HFFc6 (cell line): ENCODE measurements at regions not wholly inside any gene's neighbourhood (a gene's known extent, or its start where the extent isn't known, plus 50 kb on each side); places are given as distances from the start of the nearest gene placed in this dataset.

Experiments used
- DNase-seq: peaks from one replicate; pipeline ENCODE4 v3.0.0-alpha.2; 2018
- H3K27ac Mint-ChIP-seq: 2 replicates; pipeline ENCODE4 v1.8.0; 2020; ENCODE audit warnings: mild to moderate bottlenecking, mixed read lengths
- H3K27me3 Mint-ChIP-seq: 2 replicates; pipeline ENCODE4 v1.8.0; 2021; ENCODE audit warnings: mild to moderate bottlenecking, moderate library complexity, mixed read lengths; ENCODE audit not compliant: insufficient read depth
- H3K36me3 Mint-ChIP-seq: 2 replicates; pipeline ENCODE4 v1.8.0; 2021; ENCODE audit warnings: low read depth, mixed read lengths
- H3K4me1 Mint-ChIP-seq: 2 replicates; pipeline ENCODE4 v1.8.0; 2020; ENCODE audit warnings: low read depth, mixed read lengths
- H3K4me3 Mint-ChIP-seq: 2 replicates; pipeline ENCODE4 v1.8.0; 2020; ENCODE audit warnings: mild to moderate bottlenecking, moderate library complexity, mixed read lengths
- H3K9me3 Mint-ChIP-seq: 2 replicates; pipeline ENCODE4 v1.8.0; 2020; ENCODE audit warnings: mild to moderate bottlenecking, mixed read lengths
- TF ChIP-seq, protein P1 (sequence below): fragments of 200-600 bp; sonication (generic); IDR thresholded peaks from 2 replicates; pipeline ENCODE4 v1.5.0; 2021; ENCODE audit warnings: antibody characterized with exemption, mild to moderate bottlenecking

- DNase-seq, result no peak
- Mint-ChIP-seq H3K4me1 (no peaks in the 10 kb centered on the region), H3K27me3 (peaks cover 1% of the 10 kb centered on the region; the same call in 1 of the 2 replicates), H3K9me3 (peaks cover 65% of the 10 kb centered on the region), H3K27ac (no peak overlapping the region), H3K36me3 (no peaks in the 10 kb centered on the region; the same call in 1 of the 2 replicates), H3K4me3 (no peak overlapping the region)
- TF ChIP-seq, protein P1, sequence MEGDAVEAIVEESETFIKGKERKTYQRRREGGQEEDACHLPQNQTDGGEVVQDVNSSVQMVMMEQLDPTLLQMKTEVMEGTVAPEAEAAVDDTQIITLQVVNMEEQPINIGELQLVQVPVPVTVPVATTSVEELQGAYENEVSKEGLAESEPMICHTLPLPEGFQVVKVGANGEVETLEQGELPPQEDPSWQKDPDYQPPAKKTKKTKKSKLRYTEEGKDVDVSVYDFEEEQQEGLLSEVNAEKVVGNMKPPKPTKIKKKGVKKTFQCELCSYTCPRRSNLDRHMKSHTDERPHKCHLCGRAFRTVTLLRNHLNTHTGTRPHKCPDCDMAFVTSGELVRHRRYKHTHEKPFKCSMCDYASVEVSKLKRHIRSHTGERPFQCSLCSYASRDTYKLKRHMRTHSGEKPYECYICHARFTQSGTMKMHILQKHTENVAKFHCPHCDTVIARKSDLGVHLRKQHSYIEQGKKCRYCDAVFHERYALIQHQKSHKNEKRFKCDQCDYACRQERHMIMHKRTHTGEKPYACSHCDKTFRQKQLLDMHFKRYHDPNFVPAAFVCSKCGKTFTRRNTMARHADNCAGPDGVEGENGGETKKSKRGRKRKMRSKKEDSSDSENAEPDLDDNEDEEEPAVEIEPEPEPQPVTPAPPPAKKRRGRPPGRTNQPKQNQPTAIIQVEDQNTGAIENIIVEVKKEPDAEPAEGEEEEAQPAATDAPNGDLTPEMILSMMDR, result no peak
Measured at GRCh38 chr13:22198001-22198400, 527.1 kb downstream of the FGF9 start.

GRCh38 chr13:22198641-22199217, 527.9 kb downstream of the FGF9 start:
- H3K36me3 Mint-ChIP-seq, result no peaks in the 10 kb centered on the region; the same call in 1 of the 2 replicates
- no peaks in the 10 kb centered on the region for H3K4me1 Mint-ChIP-seq
- DNase-seq, result no peak
- no peak overlapping the region for H3K27ac Mint-ChIP-seq
- H3K27me3 Mint-ChIP-seq, result peaks cover 1% of the 10 kb centered on the region; the same call in 1 of the 2 replicates
- TF ChIP-seq, protein P1, result no peak
- peaks cover 63% of the 10 kb centered on the region for H3K9me3 Mint-ChIP-seq
- no peak overlapping the region for H3K4me3 Mint-ChIP-seq

- Mint-ChIP-seq H3K36me3 (no peaks in the 10 kb centered on the region), H3K9me3 (peaks cover 65% of the 10 kb centered on the region), H3K4me1 (no peaks in the 10 kb centered on the region), H3K4me3 (no peak overlapping the region), H3K27ac (no peak overlapping the region), H3K27me3 (peaks cover 1% of the 10 kb centered on the region; the same call in 1 of the 2 replicates)
- DNase-seq, result no peak
- TF ChIP-seq, protein P1, result no peak
Measured at GRCh38 chr13:22200440-22200839, 529.6 kb downstream of the FGF9 start.

DNA sequence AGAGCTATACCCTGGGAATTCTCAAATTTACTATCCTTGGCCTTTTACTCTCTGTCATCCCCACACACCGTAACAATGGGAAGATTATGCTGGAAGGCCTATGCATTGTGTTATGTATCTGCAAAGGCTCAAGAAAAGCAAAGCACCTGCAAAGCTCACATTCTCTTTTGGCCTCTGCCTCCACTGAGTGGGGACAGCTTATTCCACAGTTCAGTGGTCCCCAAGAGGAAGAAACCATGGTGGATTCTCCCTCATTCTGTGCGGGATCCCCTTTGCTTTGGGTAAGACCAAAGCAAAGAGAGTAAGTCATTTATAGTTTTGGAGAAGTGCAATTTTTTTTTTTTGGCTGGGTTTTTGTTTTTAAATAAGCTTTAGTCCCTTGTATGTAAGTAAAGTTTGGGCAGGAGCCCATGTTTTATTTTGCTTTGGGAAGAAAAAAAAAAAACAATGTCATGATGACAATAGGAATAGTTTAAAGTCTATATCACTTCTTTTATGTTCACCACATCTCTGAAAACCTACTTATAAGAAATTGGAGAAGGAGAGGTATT, 530.6 kb downstream of the FGF9 start:
- no peaks in the 10 kb centered on the region for H3K36me3 Mint-ChIP-seq
- TF ChIP-seq, protein P1, result no peak
- DNase-seq, result no peak
- no peak overlapping the region for H3K4me3 Mint-ChIP-seq
- no peaks in the 10 kb centered on the region for H3K4me1 Mint-ChIP-seq
- no peak overlapping the region for H3K27ac Mint-ChIP-seq
- H3K9me3 Mint-ChIP-seq, result peaks cover 58% of the 10 kb centered on the region
- H3K27me3 Mint-ChIP-seq, result peaks cover 1% of the 10 kb centered on the region; the same call in 1 of the 2 replicates

- Mint-ChIP-seq H3K27me3 (peaks cover 5% of the 10 kb centered on the region), H3K4me3 (no peak overlapping the region), H3K36me3 (peaks cover 15% of the 10 kb centered on the region), H3K27ac (no peak overlapping the region), H3K9me3 (peaks cover 77% of the 10 kb centered on the region), H3K4me1 (no peaks in the 10 kb centered on the region)
- TF ChIP-seq, protein P1, result no peak
- DNase-seq, result no peak
Measured at GRCh38 chr13:22210134-22210930, 539.5 kb downstream of the FGF9 start.
